Gastroesophageal sphincter (tissue), 3 donors: ENCODE measurements at regions not wholly inside any gene's neighbourhood (a gene's known extent, or its start where the extent isn't known, plus 50 kb on each side); places are given as distances from the start of the nearest gene placed in this dataset.

Experiments
- CTCF ChIP-seq, 4 experiments: fragments of 200-600 bp in 2 of 4; fragments of 450-650 bp in 2 of 4; sonication (generic) in 1 of 4; IDR thresholded peaks; one replicate each; pipeline ENCODE4 v1.5.1; 2017 to 2019; ENCODE audit warnings: antibody characterized with exemption in 4 of 4, mild to moderate bottlenecking in 2 of 4, moderate library complexity in 2 of 4
- POLR2A ChIP-seq, 2 donors: fragments of 450-650 bp; IDR thresholded peaks; one replicate each; pipeline ENCODE4 v1.6.1; 2017; ENCODE audit warnings: antibody characterized with exemption in 2 of 2, mild to moderate bottlenecking in 2 of 2, moderate library complexity in 1 of 2

- TF ChIP-seq POLR2A (IDR thresholded peaks at IDR 0.05) (no peak), CTCF (IDR thresholded peaks at IDR 0.05) (no peak)
These were observed 431.1 kb downstream of the KCNH5 start for GRCh38 chr14:62614122-62614521.
